PC-9 (cell line): ENCODE measurements at regions not wholly inside any gene's neighbourhood (a gene's known extent, or its start where the extent isn't known, plus 50 kb on each side); places are given as distances from the start of the nearest gene placed in this dataset.

ENCODE experiments used
- BruUV-seq: library from RNA; stranded (reverse); fragments of 400-500 nt; replicated peaks from 2 replicates; lab custom pipeline; 2021; lab: Mats Ljungman, UMichigan
- CTCF ChIA-PET: fragments of 300-600 bp; sonication (Branson Sonifier 250); formaldehyde crosslinking; loops from one replicate; lab custom pipeline; 2022; ENCODE audit warnings: antibody characterized with exemption; lab: Charles Lee
- POLR2A ChIA-PET: fragments of 300-600 bp; sonication (Branson Sonifier 250); formaldehyde crosslinking; loops from one replicate; lab custom pipeline; 2022; ENCODE audit warnings: antibody characterized with exemption; ENCODE audit not compliant: unreplicated experiment; lab: Charles Lee
- DNase-seq, 2 experiments: peaks; one replicate each; pipeline versions ENCODE4 v3.0.0 to v3.0.0-alpha.2; 2015 to 2022; ENCODE audit warnings: mixed read lengths in 1 of 2
- H2AFZ ChIP-seq: fragments of 200-600 bp; sonication (generic); 2 replicates; pipeline ENCODE4 v1.8.1; 2017; ENCODE audit warnings: antibody characterized with exemption
- H3F3A ChIP-seq: fragments of 200-600 bp; sonication (generic); 2 replicates; pipeline ENCODE4 v1.8.1; 2017; ENCODE audit warnings: antibody characterized with exemption, mild to moderate bottlenecking, low read depth; ENCODE audit not compliant: insufficient read depth
- H3K27ac ChIP-seq: fragments of 200-600 bp; sonication (generic); 2 replicates; pipeline ENCODE4 v1.6.1; 2016; ENCODE audit warnings: mixed run types
- H3K27me3 ChIP-seq: fragments of 200-600 bp; sonication (generic); 2 replicates; pipeline ENCODE4 v1.6.1; 2016; ENCODE audit warnings: low read depth, mixed run types; ENCODE audit not compliant: insufficient read depth
- H3K36me3 ChIP-seq: fragments of 200-600 bp; sonication (generic); 2 replicates; pipeline ENCODE4 v1.6.1; 2016; ENCODE audit warnings: low read depth, mixed run types
- H3K4me1 ChIP-seq: fragments of 200-600 bp; sonication (generic); replicated peaks from 2 replicates; pipeline ENCODE4 v1.6.1; 2016; ENCODE audit warnings: mixed run types; ENCODE audit not compliant: insufficient read depth
- H3K4me2 ChIP-seq: fragments of 200-600 bp; sonication (generic); 2 replicates; pipeline ENCODE4 v1.6.1; 2017; ENCODE audit warnings: mixed run types
- H3K4me3 ChIP-seq: fragments of 200-600 bp; sonication (generic); 2 replicates; pipeline ENCODE4 v1.6.1; 2016; ENCODE audit warnings: mixed run types
- H3K79me2 ChIP-seq: fragments of 200-600 bp; sonication (generic); 2 replicates; pipeline ENCODE4 v1.6.1; 2017; ENCODE audit warnings: low read depth, mixed run types
- H3K9me2 ChIP-seq: fragments of 200-600 bp; sonication (generic); 2 replicates; pipeline ENCODE4 v1.8.1; 2017; ENCODE audit warnings: mild to moderate bottlenecking; ENCODE audit not compliant: insufficient read depth
- H3K9me3 ChIP-seq: fragments of 200-600 bp; sonication (generic); 2 replicates; pipeline ENCODE4 v1.8.1; 2016; ENCODE audit warnings: low read depth; ENCODE audit not compliant: insufficient read depth
- H4K20me1 ChIP-seq: fragments of 200-600 bp; sonication (generic); 2 replicates; pipeline ENCODE4 v1.8.1; 2017; ENCODE audit not compliant: insufficient read depth
- EZH2 ChIP-seq: fragments of 200-600 bp; sonication (generic); IDR thresholded peaks from 2 replicates; pipeline ENCODE4 v1.8.0; 2017; ENCODE audit warnings: antibody characterized with exemption, low read depth
- intact Hi-C: fragments of 100-400 bp; cut with micrococcal nuclease; formaldehyde crosslinking; loops from one replicate; pipeline ENCODE4 v1.10.0; 2022; ENCODE audit not compliant: unreplicated experiment
- TF ChIP-seq, protein P1 (sequence below): fragments of 200-600 bp; sonication (generic); conservative IDR thresholded peaks from 2 replicates; pipeline ENCODE4 v1.6.1; 2017; ENCODE audit warnings: mixed run types, antibody characterized with exemption, mild to moderate bottlenecking, moderate library complexity

GRCh38 chr5:5080790-5081189 is 59.3 kb upstream of the ADAMTS16 start:
- no peak overlapping the region for H2AFZ ChIP-seq
- intact Hi-C loops: no loop called here
- H3K9me2 ChIP-seq: no peaks in the 10 kb centered on the region
- no peaks in the 10 kb centered on the region for H3K4me1 ChIP-seq
- H3K27ac ChIP-seq: no peak overlapping the region
- H4K20me1 ChIP-seq: no peaks in the 10 kb centered on the region
- DNase-seq: no peak
- POLR2A ChIA-PET: no interaction called here
- H3K4me2 ChIP-seq: no peak overlapping the region
- H3K9me3 ChIP-seq: 0 out of 2 replicates have a peak, but pooled peaks cover 3% of the 10 kb centered on the region
- no TSS peak for BruUV-seq
- CTCF ChIA-PET: interaction anchor here (0.7 kb wide), 1 partner anchor 1713 kb away, joined by 5 read pairs; no protein-coding TSS in a partner anchor
- TF ChIP-seq EZH2: no peak
- TF ChIP-seq, protein P1, sequence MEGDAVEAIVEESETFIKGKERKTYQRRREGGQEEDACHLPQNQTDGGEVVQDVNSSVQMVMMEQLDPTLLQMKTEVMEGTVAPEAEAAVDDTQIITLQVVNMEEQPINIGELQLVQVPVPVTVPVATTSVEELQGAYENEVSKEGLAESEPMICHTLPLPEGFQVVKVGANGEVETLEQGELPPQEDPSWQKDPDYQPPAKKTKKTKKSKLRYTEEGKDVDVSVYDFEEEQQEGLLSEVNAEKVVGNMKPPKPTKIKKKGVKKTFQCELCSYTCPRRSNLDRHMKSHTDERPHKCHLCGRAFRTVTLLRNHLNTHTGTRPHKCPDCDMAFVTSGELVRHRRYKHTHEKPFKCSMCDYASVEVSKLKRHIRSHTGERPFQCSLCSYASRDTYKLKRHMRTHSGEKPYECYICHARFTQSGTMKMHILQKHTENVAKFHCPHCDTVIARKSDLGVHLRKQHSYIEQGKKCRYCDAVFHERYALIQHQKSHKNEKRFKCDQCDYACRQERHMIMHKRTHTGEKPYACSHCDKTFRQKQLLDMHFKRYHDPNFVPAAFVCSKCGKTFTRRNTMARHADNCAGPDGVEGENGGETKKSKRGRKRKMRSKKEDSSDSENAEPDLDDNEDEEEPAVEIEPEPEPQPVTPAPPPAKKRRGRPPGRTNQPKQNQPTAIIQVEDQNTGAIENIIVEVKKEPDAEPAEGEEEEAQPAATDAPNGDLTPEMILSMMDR: no peak
- no peaks in the 10 kb centered on the region for H3K36me3 ChIP-seq
- no peaks in the 10 kb centered on the region for H3F3A ChIP-seq
- H3K4me3 ChIP-seq: no peak overlapping the region
- H3K27me3 ChIP-seq: peaks cover 91% of the 10 kb centered on the region
- H3K79me2 ChIP-seq: no peaks in the 10 kb centered on the region

- no peaks in the 10 kb centered on the region for H3F3A ChIP-seq
- ChIA-PET CTCF (no interaction called here), POLR2A (interaction anchor here (0.6 kb wide), 1 partner anchor 1374 kb away, joined by 3 read pairs; no protein-coding TSS in a partner anchor)
- H3K4me1 ChIP-seq: no peaks in the 10 kb centered on the region
- H2AFZ ChIP-seq: no peak overlapping the region
- intact Hi-C loops: no loop called here
- no peaks in the 10 kb centered on the region for H3K9me2 ChIP-seq
- no peak for TF ChIP-seq EZH2
- TF ChIP-seq, protein P1: no peak
- no peak overlapping the region for H3K27ac ChIP-seq
- H3K36me3 ChIP-seq: no peaks in the 10 kb centered on the region
- no peak overlapping the region for H3K4me3 ChIP-seq
- peaks cover 93% of the 10 kb centered on the region for H3K27me3 ChIP-seq
- 0 out of 2 replicates have a peak, but pooled peaks cover 3% of the 10 kb centered on the region for H3K9me3 ChIP-seq
- no peak for DNase-seq
- no peak overlapping the region for H3K4me2 ChIP-seq
- no TSS peak for BruUV-seq
- no peaks in the 10 kb centered on the region for H4K20me1 ChIP-seq
- no peaks in the 10 kb centered on the region for H3K79me2 ChIP-seq
Measured at GRCh38 chr5:5085381-5085780, 54.7 kb upstream of the ADAMTS16 start.

GRCh38 chr5:5089895-5090649 is 50.1 kb upstream of the ADAMTS16 start:
- no peak overlapping the region for H2AFZ ChIP-seq

More at GRCh38 chr5:5089895-5090649, 50.1 kb upstream of the ADAMTS16 start:
- no TSS peak for BruUV-seq
- ChIA-PET POLR2A (no interaction called here), CTCF (interaction anchor here (0.6 kb wide), 1 partner anchor 96 kb away, joined by 3 read pairs; no protein-coding TSS in a partner anchor)
- Histone ChIP-seq H3K27me3 (peaks cover 87% of the 10 kb centered on the region), H3K79me2 (no peaks in the 10 kb centered on the region), H3K27ac (no peak overlapping the region), H3K9me3 (no peaks in the 10 kb centered on the region), H3K4me2 (no peak overlapping the region), H3F3A (no peaks in the 10 kb centered on the region), H3K4me1 (no peaks in the 10 kb centered on the region), H3K36me3 (no peaks in the 10 kb centered on the region), H4K20me1 (no peaks in the 10 kb centered on the region), H3K4me3 (no peak overlapping the region), H3K9me2 (no peaks in the 10 kb centered on the region)
- TF ChIP-seq, protein P1: no peak
- no peak for TF ChIP-seq EZH2
- intact Hi-C loops: no loop called here
- DNase-seq: no peak
